Mesenteric fat pad (tissue), 1 donor: ENCODE measurements at regions not wholly inside any gene's neighbourhood (a gene's known extent, or its start where the extent isn't known, plus 50 kb on each side); places are given as distances from the start of the nearest gene placed in this dataset.

Experiments used
- DNase-seq: peaks from one replicate; pipeline ENCODE4 v3.0.0-alpha.2; 2020; ENCODE audit warnings: low spot score
- donor health status: DM: yes; HTN: yes; CAD: no.

- no peak for DNase-seq
Measured at GRCh38 chr7:156184164-156184563, 371.9 kb upstream of the SHH start.

GRCh38 chr7:156180451-156181229 lies 368.4 kb upstream of the SHH start:
- no peak for DNase-seq

GRCh38 chr7:156179872-156180390 lies 367.7 kb upstream of the SHH start:
- no peak for DNase-seq

GRCh38 chr7:156178857-156179256 lies 366.6 kb upstream of the SHH start:
- peak; percentile 71 for DNase-seq

- DNase-seq: peak; percentile 64
Measured at GRCh38 chr7:156178214-156178613, 366.0 kb upstream of the SHH start.

GRCh38 chr7:156177422-156178055 lies 365.3 kb upstream of the SHH start:
- DNase-seq: no peak

- DNase-seq: peak; percentile 75
Measured at GRCh38 chr7:156176039-156176438, 363.8 kb upstream of the SHH start.

- peak; percentile 75 for DNase-seq
Measured at GRCh38 chr7:156175003-156175402, 362.7 kb upstream of the SHH start.

GRCh38 chr7:156174428-156174827 lies 362.2 kb upstream of the SHH start:
- DNase-seq: no peak

GRCh38 chr7:156173748-156174353 lies 361.6 kb upstream of the SHH start:
- peak; percentile 76 for DNase-seq

- peak; percentile 76 for DNase-seq
Measured at GRCh38 chr7:156173346-156173745, 361.1 kb upstream of the SHH start.

- peak; percentile 72 for DNase-seq
Measured at GRCh38 chr7:156172638-156173037, 360.4 kb upstream of the SHH start.

GRCh38 chr7:156169474-156170370 lies 357.5 kb upstream of the SHH start:
- DNase-seq: no peak

- DNase-seq: no peak
Measured at GRCh38 chr7:156168434-156168833, 356.2 kb upstream of the SHH start.

- no peak for DNase-seq
Measured at GRCh38 chr7:156167987-156168386, 355.7 kb upstream of the SHH start.

GRCh38 chr7:156167417-156167807 lies 355.1 kb upstream of the SHH start:
- DNase-seq: no peak

- no peak for DNase-seq
Measured at GRCh38 chr7:156166692-156167416, 354.6 kb upstream of the SHH start.

- DNase-seq: no peak
Measured at GRCh38 chr7:156163747-156164146, 351.5 kb upstream of the SHH start.

GRCh38 chr7:156162451-156162850 lies 350.2 kb upstream of the SHH start:
- DNase-seq: no peak

- no peak for DNase-seq
Measured at GRCh38 chr7:156160811-156161210, 348.5 kb upstream of the SHH start.

GRCh38 chr7:156158693-156159092 lies 346.4 kb upstream of the SHH start:
- no peak for DNase-seq
